GM12878 (cell line): ENCODE measurements at regions not wholly inside any gene's neighbourhood (a gene's known extent, or its start where the extent isn't known, plus 50 kb on each side); places are given as distances from the start of the nearest gene placed in this dataset.

Source experiments
- ATAC-seq: fragments of 200-7000 bp; cut with Tn5 transposase; 3 replicates; pipeline ENCODE4 v1.9.1; 2020; ENCODE audit warnings: mild to moderate bottlenecking, moderate library complexity
- BruUV-seq: library from RNA; stranded (reverse); fragments of 400-500 nt; replicated peaks from 2 replicates; lab custom pipeline; 2021; lab: Mats Ljungman, UMichigan
- CTCF ChIA-PET: fragments of 300-600 bp; sonication (Branson Sonifier 250); formaldehyde crosslinking; extraction: SDS; loops from one replicate; lab custom pipeline; 2021; ENCODE audit warnings: inconsistent platforms; lab: Yijun Ruan, JAX
- POLR2A ChIA-PET: fragments of 350-600 bp; formaldehyde crosslinking; extraction: SDS; loops from one replicate; lab custom pipeline; 2021; ENCODE audit warnings: inconsistent platforms; lab: Charles Lee
- RAD21 ChIA-PET: fragments of 300-600 bp; sonication (Branson Sonifier 250); formaldehyde crosslinking; loops from one replicate; lab custom pipeline; 2023; ENCODE audit warnings: antibody characterized with exemption; ENCODE audit not compliant: unreplicated experiment; lab: Charles Lee
- SMC1A ChIA-PET: fragments of 300-600 bp; sonication (Branson Sonifier 250); formaldehyde crosslinking; loops from one replicate; lab custom pipeline; 2023; ENCODE audit not compliant: unreplicated experiment, uncharacterized antibody; lab: Charles Lee
- DNase-seq: peaks from one replicate; pipeline ENCODE4 v3.0.0-alpha.2; 2011; ENCODE audit warnings: low read depth, low spot score
- FAIRE-seq: peaks from 3 replicates; lab custom pipeline; 2011; peaks lifted over from hg19 to GRCh38; lab: Jason Lieb, UNC
- H2AFZ ChIP-seq: 2 replicates; pipeline ENCODE4 v1.6.0; 2011; ENCODE audit warnings: low read depth, low read length, control low read depth; ENCODE audit not compliant: control insufficient read depth
- H3K27ac ChIP-seq: 2 replicates; pipeline ENCODE4 v1.5.1; 2011; ENCODE audit warnings: control low read depth; ENCODE audit not compliant: control insufficient read depth, insufficient read depth
- H3K27me3 ChIP-seq, 2 experiments: replicated peaks in 1 of 2; 2 replicates each; pipeline versions ENCODE4 v1.6.0 to v1.6.1; 2011; ENCODE audit warnings: low read length in 1 of 2; ENCODE audit not compliant: control insufficient read depth in 2 of 2, insufficient read depth in 2 of 2
- H3K36me3 ChIP-seq, 2 experiments: 2 replicates each; pipeline ENCODE4 v1.5.1; 2011; ENCODE audit warnings: low read length in 1 of 2; ENCODE audit not compliant: control insufficient read depth in 2 of 2, insufficient read depth in 2 of 2
- H3K4me1 ChIP-seq: 2 replicates; pipeline ENCODE4 v1.6.1; 2011; ENCODE audit warnings: mild to moderate bottlenecking, low read length, moderate library complexity, mixed read lengths; ENCODE audit not compliant: control insufficient read depth, insufficient read depth
- H3K4me2 ChIP-seq: 2 replicates; pipeline ENCODE4 v1.6.0; 2011; ENCODE audit warnings: control low read depth; ENCODE audit not compliant: control insufficient read depth, insufficient read depth
- H3K4me3 ChIP-seq: fragments of 200-600 bp; sonication (generic); 2 replicates; pipeline ENCODE4 v1.5.1; 2016
- H3K79me2 ChIP-seq: 2 replicates; pipeline ENCODE4 v1.6.0; 2011; ENCODE audit warnings: low read length; ENCODE audit not compliant: control insufficient read depth, insufficient read depth
- H3K9ac ChIP-seq: 2 replicates; pipeline ENCODE4 v1.8.0; 2011; ENCODE audit warnings: low read length, control low read depth, mixed read lengths; ENCODE audit not compliant: control insufficient read depth, insufficient read depth
- H3K9me3 ChIP-seq: replicated peaks from 3 replicates; pipeline ENCODE4 v1.5.1; 2011; ENCODE audit warnings: mild to moderate bottlenecking, low read length; ENCODE audit not compliant: control insufficient read depth, insufficient read depth
- H4K20me1 ChIP-seq: 2 replicates; pipeline ENCODE4 v1.6.0; 2011; ENCODE audit not compliant: control insufficient read depth, insufficient read depth
- CREB1 ChIP-seq: IDR thresholded peaks from 2 replicates; pipeline ENCODE4 v1.6.1; 2012; ENCODE audit warnings: low read depth, mild to moderate bottlenecking, inconsistent platforms
- KAT2A ChIP-seq: conservative IDR thresholded peaks from 2 replicates; pipeline ENCODE4 v1.6.1; 2011; ENCODE audit warnings: low read depth, low read length; ENCODE audit not compliant: control insufficient read depth
- NR2F1 ChIP-seq: fragments of 450-650 bp; conservative IDR thresholded peaks from 2 replicates; pipeline ENCODE4 v1.6.1; 2017; ENCODE audit warnings: mild to moderate bottlenecking
- POLR2A ChIP-seq: IDR thresholded peaks from 2 replicates; pipeline ENCODE4 v1.6.1; 2011; ENCODE audit warnings: low read depth, mild to moderate bottlenecking, low read length
- RAD51 ChIP-seq: fragments of 450-650 bp; IDR thresholded peaks from 2 replicates; pipeline ENCODE4 v1.6.1; 2016; ENCODE audit warnings: moderate library complexity, mild to moderate bottlenecking, inconsistent platforms
- RBBP5 ChIP-seq: fragments of 200-600 bp; sonication (generic); conservative IDR thresholded peaks from 2 replicates; pipeline ENCODE4 v1.6.1; 2016
- RUNX3 ChIP-seq: IDR thresholded peaks from 2 replicates; pipeline ENCODE4 v1.6.1; 2012; ENCODE audit warnings: low read length, inconsistent platforms
- SMAD1 ChIP-seq: fragments of 450-650 bp; IDR thresholded peaks from 2 replicates; pipeline ENCODE4 v1.6.1; 2018; ENCODE audit warnings: mild to moderate bottlenecking, low read depth; ENCODE audit not compliant: partially characterized antibody
- SMARCA5 ChIP-seq: fragments of 450-650 bp; IDR thresholded peaks from 2 replicates; pipeline ENCODE4 v1.6.1; 2017; ENCODE audit warnings: mild to moderate bottlenecking
- SP1 ChIP-seq: IDR thresholded peaks from one replicate; pipeline ENCODE4 v1.6.1; 2011; ENCODE audit warnings: low read depth, low read length
- SRF ChIP-seq, 2 experiments: IDR thresholded peaks; 2 replicates each; pipeline ENCODE4 v1.6.1; 2011; ENCODE audit warnings: low read depth in 2 of 2, low read length in 2 of 2, mild to moderate bottlenecking in 1 of 2, moderate library complexity in 1 of 2
- SUPT20H ChIP-seq: IDR thresholded peaks from 2 replicates; pipeline ENCODE4 v1.6.1; 2011; ENCODE audit warnings: low read depth, mild to moderate bottlenecking, low read length, moderate library complexity, borderline replicate concordance; ENCODE audit not compliant: control insufficient read depth
- TCF7 ChIP-seq: IDR thresholded peaks from 2 replicates; pipeline ENCODE4 v1.6.1; 2014; ENCODE audit warnings: antibody characterized with exemption, borderline replicate concordance
- ZBED1 ChIP-seq: IDR thresholded peaks from 2 replicates; pipeline ENCODE4 v1.6.1; 2016; ENCODE audit warnings: borderline replicate concordance
- ZNF274 ChIP-seq: IDR thresholded peaks from one replicate; pipeline ENCODE4 v1.8.0; 2011; ENCODE audit not compliant: insufficient read length, insufficient read depth
- WGBS: methylation state at CpG from one replicate; pipeline ENCODE4 v1.1.6; 2016; ENCODE audit warnings: low lambda C conversion rate; ENCODE audit not compliant: insufficient replicate concordance, insufficient coverage; ENCODE audit errors: missing lambda C conversion rate; 5-methylcytosine and 5-hydroxymethylcytosine counted together
- in situ Hi-C: fragments of 300-500 bp; cut with MboI; formaldehyde crosslinking; loops from 9 replicates; pipeline ENCODE4 v1.14.3; 2018; ENCODE audit warnings: mixed read lengths
- intact Hi-C: fragments of 100-400 bp; cut with micrococcal nuclease; formaldehyde crosslinking; loops from one replicate; pipeline ENCODE4 v1.14.2; 2022; ENCODE audit not compliant: unreplicated experiment
- TF ChIP-seq, protein P1 (sequence below): fragments of 450-650 bp; conservative IDR thresholded peaks from 2 replicates; pipeline ENCODE4 v1.6.1; 2017; ENCODE audit warnings: mild to moderate bottlenecking, moderate library complexity
- TF ChIP-seq, protein P2 (sequence below), 3 experiments: IDR thresholded peaks in 2 of 3; conservative IDR thresholded peaks in 1 of 3; 2 replicates each; pipeline ENCODE4 v1.5.1; 2011; ENCODE audit warnings: low read depth in 3 of 3, low read length in 3 of 3, mild to moderate bottlenecking in 3 of 3, control low read depth in 2 of 3, moderate library complexity in 2 of 3, inconsistent platforms in 1 of 3, mixed read lengths in 1 of 3; ENCODE audit not compliant: control insufficient read depth in 2 of 3, insufficient read depth in 1 of 3; ENCODE audit errors: extremely low read depth in 1 of 3
- TF ChIP-seq, protein P3 (sequence below): fragments of 450-650 bp; formaldehyde crosslinking; IDR thresholded peaks from 2 replicates; pipeline ENCODE4 v1.4.0; 2020; ENCODE audit warnings: mild to moderate bottlenecking, moderate library complexity

DNA sequence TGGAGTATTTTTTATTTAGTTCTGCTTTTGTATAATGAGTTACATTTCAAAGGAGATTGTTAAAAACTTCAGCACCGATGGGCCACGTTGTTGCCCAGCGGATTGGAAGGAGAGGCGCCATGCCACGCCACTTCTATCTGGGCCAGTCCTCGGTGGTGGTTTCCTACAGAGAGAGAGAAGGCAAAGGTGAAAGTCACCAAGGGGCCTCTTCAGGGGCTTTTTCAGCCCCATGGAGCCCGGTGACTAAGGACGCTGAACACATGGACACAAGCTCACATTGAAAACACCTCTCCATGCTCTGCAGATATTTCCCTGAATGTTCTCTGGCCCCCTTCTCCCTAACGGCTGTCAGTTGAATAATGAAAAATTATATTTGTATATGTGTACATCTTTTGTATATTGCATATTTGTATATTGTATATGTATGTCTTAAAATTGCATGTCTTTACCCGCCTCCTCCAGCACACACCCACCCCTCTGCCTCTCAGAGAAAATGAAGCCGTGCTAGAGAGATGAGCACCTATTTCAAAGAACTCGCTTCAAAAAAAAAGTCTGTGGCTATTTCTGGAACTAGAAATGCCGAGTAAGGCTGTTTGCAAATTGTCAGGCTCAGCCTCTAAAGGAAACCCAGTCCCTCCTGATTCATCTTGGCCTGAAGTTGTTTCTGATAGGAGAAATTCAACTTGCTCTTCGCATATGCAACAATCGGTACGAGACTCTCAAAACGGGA, 91.9 kb upstream of the CDH4 start:
- in situ Hi-C loops, result no loop called here
- Histone ChIP-seq H3K27ac (no peak overlapping the region), H3K4me2 (no peak overlapping the region), H3K79me2 (no peaks in the 10 kb centered on the region), H3K36me3 (no peaks in the 10 kb centered on the region), H4K20me1 (no peaks in the 10 kb centered on the region), H3K4me3 (no peak overlapping the region), H2AFZ (no peak overlapping the region), H3K4me1 (no peaks in the 10 kb centered on the region), H3K9me3 (no peaks in the 10 kb centered on the region), H3K9ac (no peak overlapping the region), H3K27me3 (no peaks in the 10 kb centered on the region)
- no peak for TF ChIP-seq CREB1
- TF ChIP-seq, protein P1, sequence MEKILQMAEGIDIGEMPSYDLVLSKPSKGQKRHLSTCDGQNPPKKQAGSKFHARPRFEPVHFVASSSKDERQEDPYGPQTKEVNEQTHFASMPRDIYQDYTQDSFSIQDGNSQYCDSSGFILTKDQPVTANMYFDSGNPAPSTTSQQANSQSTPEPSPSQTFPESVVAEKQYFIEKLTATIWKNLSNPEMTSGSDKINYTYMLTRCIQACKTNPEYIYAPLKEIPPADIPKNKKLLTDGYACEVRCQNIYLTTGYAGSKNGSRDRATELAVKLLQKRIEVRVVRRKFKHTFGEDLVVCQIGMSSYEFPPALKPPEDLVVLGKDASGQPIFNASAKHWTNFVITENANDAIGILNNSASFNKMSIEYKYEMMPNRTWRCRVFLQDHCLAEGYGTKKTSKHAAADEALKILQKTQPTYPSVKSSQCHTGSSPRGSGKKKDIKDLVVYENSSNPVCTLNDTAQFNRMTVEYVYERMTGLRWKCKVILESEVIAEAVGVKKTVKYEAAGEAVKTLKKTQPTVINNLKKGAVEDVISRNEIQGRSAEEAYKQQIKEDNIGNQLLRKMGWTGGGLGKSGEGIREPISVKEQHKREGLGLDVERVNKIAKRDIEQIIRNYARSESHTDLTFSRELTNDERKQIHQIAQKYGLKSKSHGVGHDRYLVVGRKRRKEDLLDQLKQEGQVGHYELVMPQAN, result no peak
- TF ChIP-seq SMARCA5, result no peak
- TF ChIP-seq ZNF274, result no peak
- TF ChIP-seq KAT2A, result no peak
- no peak for TF ChIP-seq TCF7
- TF ChIP-seq NR2F1, result no peak
- TF ChIP-seq, protein P2, sequence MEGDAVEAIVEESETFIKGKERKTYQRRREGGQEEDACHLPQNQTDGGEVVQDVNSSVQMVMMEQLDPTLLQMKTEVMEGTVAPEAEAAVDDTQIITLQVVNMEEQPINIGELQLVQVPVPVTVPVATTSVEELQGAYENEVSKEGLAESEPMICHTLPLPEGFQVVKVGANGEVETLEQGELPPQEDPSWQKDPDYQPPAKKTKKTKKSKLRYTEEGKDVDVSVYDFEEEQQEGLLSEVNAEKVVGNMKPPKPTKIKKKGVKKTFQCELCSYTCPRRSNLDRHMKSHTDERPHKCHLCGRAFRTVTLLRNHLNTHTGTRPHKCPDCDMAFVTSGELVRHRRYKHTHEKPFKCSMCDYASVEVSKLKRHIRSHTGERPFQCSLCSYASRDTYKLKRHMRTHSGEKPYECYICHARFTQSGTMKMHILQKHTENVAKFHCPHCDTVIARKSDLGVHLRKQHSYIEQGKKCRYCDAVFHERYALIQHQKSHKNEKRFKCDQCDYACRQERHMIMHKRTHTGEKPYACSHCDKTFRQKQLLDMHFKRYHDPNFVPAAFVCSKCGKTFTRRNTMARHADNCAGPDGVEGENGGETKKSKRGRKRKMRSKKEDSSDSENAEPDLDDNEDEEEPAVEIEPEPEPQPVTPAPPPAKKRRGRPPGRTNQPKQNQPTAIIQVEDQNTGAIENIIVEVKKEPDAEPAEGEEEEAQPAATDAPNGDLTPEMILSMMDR (IDR thresholded peaks at IDR 0.05 in 2 of 3, conservative IDR thresholded peaks at IDR 0.05 in 1 of 3; ENCODE audit: control insufficient read depth in 2 of 3, extremely low read depth in 1 of 3, insufficient read depth in 1 of 3, low read depth in 3 of 3, low read length in 3 of 3), result no peak
- TF ChIP-seq RBBP5, result no peak
- TF ChIP-seq, protein P3, sequence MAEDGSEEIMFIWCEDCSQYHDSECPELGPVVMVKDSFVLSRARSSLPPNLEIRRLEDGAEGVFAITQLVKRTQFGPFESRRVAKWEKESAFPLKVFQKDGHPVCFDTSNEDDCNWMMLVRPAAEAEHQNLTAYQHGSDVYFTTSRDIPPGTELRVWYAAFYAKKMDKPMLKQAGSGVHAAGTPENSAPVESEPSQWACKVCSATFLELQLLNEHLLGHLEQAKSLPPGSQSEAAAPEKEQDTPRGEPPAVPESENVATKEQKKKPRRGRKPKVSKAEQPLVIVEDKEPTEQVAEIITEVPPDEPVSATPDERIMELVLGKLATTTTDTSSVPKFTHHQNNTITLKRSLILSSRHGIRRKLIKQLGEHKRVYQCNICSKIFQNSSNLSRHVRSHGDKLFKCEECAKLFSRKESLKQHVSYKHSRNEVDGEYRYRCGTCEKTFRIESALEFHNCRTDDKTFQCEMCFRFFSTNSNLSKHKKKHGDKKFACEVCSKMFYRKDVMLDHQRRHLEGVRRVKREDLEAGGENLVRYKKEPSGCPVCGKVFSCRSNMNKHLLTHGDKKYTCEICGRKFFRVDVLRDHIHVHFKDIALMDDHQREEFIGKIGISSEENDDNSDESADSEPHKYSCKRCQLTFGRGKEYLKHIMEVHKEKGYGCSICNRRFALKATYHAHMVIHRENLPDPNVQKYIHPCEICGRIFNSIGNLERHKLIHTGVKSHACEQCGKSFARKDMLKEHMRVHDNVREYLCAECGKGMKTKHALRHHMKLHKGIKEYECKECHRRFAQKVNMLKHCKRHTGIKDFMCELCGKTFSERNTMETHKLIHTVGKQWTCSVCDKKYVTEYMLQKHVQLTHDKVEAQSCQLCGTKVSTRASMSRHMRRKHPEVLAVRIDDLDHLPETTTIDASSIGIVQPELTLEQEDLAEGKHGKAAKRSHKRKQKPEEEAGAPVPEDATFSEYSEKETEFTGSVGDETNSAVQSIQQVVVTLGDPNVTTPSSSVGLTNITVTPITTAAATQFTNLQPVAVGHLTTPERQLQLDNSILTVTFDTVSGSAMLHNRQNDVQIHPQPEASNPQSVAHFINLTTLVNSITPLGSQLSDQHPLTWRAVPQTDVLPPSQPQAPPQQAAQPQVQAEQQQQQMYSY (CRISPR knock-in tag), result no peak
- no peak for TF ChIP-seq SRF (IDR thresholded peaks at IDR 0.05; ENCODE audit: low read depth in 2 of 2, low read length in 2 of 2)
- TF ChIP-seq RAD51, result no peak
- no peak for TF ChIP-seq POLR2A
- no peak for TF ChIP-seq SMAD1
- TF ChIP-seq ZBED1, result no peak
- no peak for TF ChIP-seq SP1
- no peak for TF ChIP-seq RUNX3
- TF ChIP-seq SUPT20H, result no peak
- SMC1A ChIA-PET, result no interaction called here
- no TSS peak for BruUV-seq
- FAIRE-seq, result no peak
- WGBS, result 34% methylated on average over 17 of the region's 17 CpGs
- POLR2A ChIA-PET, result no interaction called here
- DNase-seq, result no peak
- no peak for ATAC-seq
- CTCF ChIA-PET, result interaction anchor here (0.6 kb wide), 1 partner anchor 379 kb away, joined by 3 read pairs; no protein-coding TSS in a partner anchor
- intact Hi-C loops, result no loop called here
- RAD21 ChIA-PET, result no interaction called here
